ENCODE measurements at regions not wholly inside any gene's neighbourhood (a gene's known extent, or its start where the extent isn't known, plus 50 kb on each side); places are given as distances from the start of the nearest gene placed in this dataset.

DNA sequence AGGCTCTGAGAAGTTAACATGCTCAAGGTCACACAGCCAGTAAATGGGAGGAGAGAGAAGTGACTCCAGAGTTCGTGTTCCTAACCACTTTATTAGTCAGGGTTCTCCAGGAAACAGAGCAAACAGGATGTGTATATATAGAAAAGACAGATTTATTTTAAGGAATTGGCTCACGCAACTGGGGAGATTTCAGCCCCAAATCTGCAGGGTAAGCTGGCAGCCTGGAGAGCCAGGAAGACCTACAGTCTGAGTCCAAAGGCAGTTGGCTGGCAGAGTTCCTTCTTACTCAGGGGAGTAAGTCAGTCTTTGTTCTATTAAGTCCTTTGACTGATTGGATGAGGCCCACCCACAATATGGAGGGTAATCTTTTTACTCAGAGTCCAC, 118.2 kb upstream of the PROK2 start:
- Histone ChIP-seq H3K4me3 (no peak overlapping the region), H3K4me1 (ENCODE audit: control insufficient read depth in 5 of 5, insufficient read depth in 5 of 5, low read length in 5 of 5) (peaks cover 0 to 14% (median 4%) of the 10 kb centered on the region in 5 donors), H3K27me3 (ENCODE audit: control insufficient read depth in 3 of 3, insufficient read depth in 3 of 3, low read length in 2 of 3) (no peaks in the 10 kb centered on the region), H3K27ac (ENCODE audit: low read depth in 1 of 2, low read length in 1 of 2) (no peak overlapping the region), H3K9me3 (ENCODE audit: control insufficient read depth in 4 of 4, insufficient read depth in 3 of 4, low read length in 3 of 4) (peaks cover 0 to 3% (median under 1%) of the 10 kb centered on the region in 4 donors), H3K9ac (ENCODE audit: insufficient read depth in 1 of 2, low read length in 2 of 2) (no peak overlapping the region), H3K36me3 (ENCODE audit: control insufficient read depth in 4 of 4, insufficient read depth in 4 of 4, low read length in 4 of 4) (no peaks in the 10 kb centered on the region)
- DNase-seq (peak in 2 of 3 donors; percentile 16 to 48), ATAC-seq (ENCODE audit: insufficient read depth, low FRiP score) (no peak)
- WGBS, 2 donors, result 20 to 28% methylated on average over 2 of the region's 2 CpGs
- TF ChIP-seq, protein P1, sequence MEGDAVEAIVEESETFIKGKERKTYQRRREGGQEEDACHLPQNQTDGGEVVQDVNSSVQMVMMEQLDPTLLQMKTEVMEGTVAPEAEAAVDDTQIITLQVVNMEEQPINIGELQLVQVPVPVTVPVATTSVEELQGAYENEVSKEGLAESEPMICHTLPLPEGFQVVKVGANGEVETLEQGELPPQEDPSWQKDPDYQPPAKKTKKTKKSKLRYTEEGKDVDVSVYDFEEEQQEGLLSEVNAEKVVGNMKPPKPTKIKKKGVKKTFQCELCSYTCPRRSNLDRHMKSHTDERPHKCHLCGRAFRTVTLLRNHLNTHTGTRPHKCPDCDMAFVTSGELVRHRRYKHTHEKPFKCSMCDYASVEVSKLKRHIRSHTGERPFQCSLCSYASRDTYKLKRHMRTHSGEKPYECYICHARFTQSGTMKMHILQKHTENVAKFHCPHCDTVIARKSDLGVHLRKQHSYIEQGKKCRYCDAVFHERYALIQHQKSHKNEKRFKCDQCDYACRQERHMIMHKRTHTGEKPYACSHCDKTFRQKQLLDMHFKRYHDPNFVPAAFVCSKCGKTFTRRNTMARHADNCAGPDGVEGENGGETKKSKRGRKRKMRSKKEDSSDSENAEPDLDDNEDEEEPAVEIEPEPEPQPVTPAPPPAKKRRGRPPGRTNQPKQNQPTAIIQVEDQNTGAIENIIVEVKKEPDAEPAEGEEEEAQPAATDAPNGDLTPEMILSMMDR (IDR thresholded peaks at IDR 0.05; ENCODE audit: control extremely low read depth, extremely low read depth), result no peak

GRCh38 chr3:71902258-71903111, 117.5 kb upstream of the PROK2 start:
- TF ChIP-seq, protein P1 (IDR thresholded peaks at IDR 0.05; ENCODE audit: control extremely low read depth, extremely low read depth), result no peak
- WGBS, 2 donors, result 57 to 73% methylated on average over 4 of the region's 4 CpGs
- no peaks in the 10 kb centered on the region for H3K36me3 ChIP-seq (ENCODE audit: control insufficient read depth in 4 of 4, insufficient read depth in 4 of 4, low read length in 4 of 4)
- H3K4me1 ChIP-seq (ENCODE audit: control insufficient read depth in 5 of 5, insufficient read depth in 5 of 5, low read length in 5 of 5), result peaks cover 0 to 8% (median 4%) of the 10 kb centered on the region in 5 donors
- no peaks in the 10 kb centered on the region for H3K27me3 ChIP-seq (ENCODE audit: control insufficient read depth in 3 of 3, insufficient read depth in 3 of 3, low read length in 2 of 3)
- H3K9me3 ChIP-seq (ENCODE audit: control insufficient read depth in 4 of 4, insufficient read depth in 3 of 4, low read length in 3 of 4), result peaks cover 0 to 3% (median under 1%) of the 10 kb centered on the region in 4 donors
- H3K27ac ChIP-seq (ENCODE audit: low read depth in 1 of 2, low read length in 1 of 2), result no peak overlapping the region
- no peak overlapping the region for H3K9ac ChIP-seq (ENCODE audit: insufficient read depth in 1 of 2, low read length in 2 of 2)
- peak in 1 of 3 donors; percentile 50 for DNase-seq
- no peak for ATAC-seq (ENCODE audit: insufficient read depth, low FRiP score)
- H3K4me3 ChIP-seq, result no peak overlapping the region

- ATAC-seq (ENCODE audit: insufficient read depth, low FRiP score), result no peak
- WGBS, 2 donors, result 92 to 93% methylated on average over 9 of the region's 9 CpGs
- H3K9ac ChIP-seq (ENCODE audit: insufficient read depth in 1 of 2, low read length in 2 of 2), result no peak overlapping the region
- peaks cover 0 to 3% (median under 1%) of the 10 kb centered on the region in 4 donors for H3K9me3 ChIP-seq (ENCODE audit: control insufficient read depth in 4 of 4, insufficient read depth in 3 of 4, low read length in 3 of 4)
- H3K4me1 ChIP-seq (ENCODE audit: control insufficient read depth in 5 of 5, insufficient read depth in 5 of 5, low read length in 5 of 5), result peaks cover 0 to 6% (median 4%) of the 10 kb centered on the region in 5 donors
- H3K27me3 ChIP-seq (ENCODE audit: control insufficient read depth in 3 of 3, insufficient read depth in 3 of 3, low read length in 2 of 3), result peaks cover 0 to 3% (median 0%) of the 10 kb centered on the region in 3 donors
- no peak overlapping the region for H3K4me3 ChIP-seq
- H3K27ac ChIP-seq (ENCODE audit: low read depth in 1 of 2, low read length in 1 of 2), result no peak overlapping the region
- TF ChIP-seq, protein P1 (IDR thresholded peaks at IDR 0.05; ENCODE audit: control extremely low read depth, extremely low read depth), result no peak
- H3K36me3 ChIP-seq (ENCODE audit: control insufficient read depth in 4 of 4, insufficient read depth in 4 of 4, low read length in 4 of 4), result no peaks in the 10 kb centered on the region
- no peak for DNase-seq
These were observed 116.7 kb upstream of the PROK2 start for GRCh38 chr3:71901645-71902044.
